Keratinocyte (primary cell): ENCODE measurements at regions not wholly inside any gene's neighbourhood (a gene's known extent, or its start where the extent isn't known, plus 50 kb on each side); places are given as distances from the start of the nearest gene placed in this dataset.

Experiments
- CTCF ChIP-seq, 3 experiments: IDR thresholded peaks in 1 of 3; conservative IDR thresholded peaks in 1 of 3; optimal IDR thresholded peaks in 1 of 3; 2 replicates in 2 of 3; 3 replicates in 1 of 3; pipeline versions ENCODE3 to v1.5.1; 2011; ENCODE audit warnings: low read length in 3 of 3, mild to moderate bottlenecking in 3 of 3, moderate library complexity in 2 of 3, control low read depth in 1 of 3, inconsistent platforms in 1 of 3; ENCODE audit not compliant: insufficient read depth in 2 of 3; ENCODE audit errors: extremely low read depth in 1 of 3
- EZH2 ChIP-seq: IDR thresholded peaks from one replicate; pipeline ENCODE4 v1.6.1; 2012; ENCODE audit warnings: inconsistent platforms, mild to moderate bottlenecking, low read length, moderate library complexity

GRCh38 chr17:431494-431893 is 78.9 kb upstream of the RPH3AL start:
- TF ChIP-seq CTCF (optimal IDR thresholded peaks at IDR 0.05 in 1 of 3, IDR thresholded peaks at IDR 0.05 in 1 of 3, conservative IDR thresholded peaks at IDR 0.05 in 1 of 3; ENCODE audit: extremely low read depth in 1 of 3, insufficient read depth in 2 of 3, low read length in 3 of 3) (no peak), EZH2 (no peak)
